SK-N-SH treated with all-trans-retinoic acid at 6 μM for 48 hours (cell line): ENCODE measurements at regions not wholly inside any gene's neighbourhood (a gene's known extent, or its start where the extent isn't known, plus 50 kb on each side); places are given as distances from the start of the nearest gene placed in this dataset.

Experiments used
- ATAC-seq: fragments of 200-7000 bp; cut with Tn5 transposase; 3 replicates; pipeline ENCODE4 v1.9.1; 2020; ENCODE audit warnings: mild to moderate bottlenecking, moderate library complexity
- ARNTL ChIP-seq: fragments of 450-650 bp; formaldehyde crosslinking; IDR thresholded peaks from 2 replicates; pipeline ENCODE4 v1.5.0; 2020; ENCODE audit warnings: low read depth, mild to moderate bottlenecking, moderate library complexity, borderline replicate concordance
- BACH2 ChIP-seq: fragments of 250-450 bp; sonication (Bioruptor Pico); IDR thresholded peaks from 2 replicates; pipeline ENCODE4 v1.9.0; 2021; ENCODE audit warnings: mild to moderate bottlenecking, borderline replicate concordance
- CSRNP3 ChIP-seq: fragments of 250-450 bp; sonication (Bioruptor Pico); IDR thresholded peaks from 2 replicates; pipeline ENCODE4 v1.5.1; 2021; ENCODE audit warnings: mild to moderate bottlenecking, moderate library complexity
- ESRRG ChIP-seq: fragments of 250-450 bp; sonication (Bioruptor Pico); IDR thresholded peaks from 2 replicates; pipeline ENCODE4 v1.6.1; 2021; ENCODE audit warnings: mild to moderate bottlenecking
- GLIS3 ChIP-seq: fragments of 250-450 bp; sonication (Bioruptor Pico); IDR thresholded peaks from 2 replicates; pipeline ENCODE4 v1.5.0; 2020; ENCODE audit warnings: mild to moderate bottlenecking, moderate library complexity
- OSR1 ChIP-seq: fragments of 250-450 bp; sonication (Bioruptor Pico); IDR thresholded peaks from 2 replicates; pipeline ENCODE4 v1.8.0; 2022; ENCODE audit warnings: moderate library complexity, mild to moderate bottlenecking, inconsistent platforms
- PATZ1 ChIP-seq: fragments of 250-450 bp; sonication (Bioruptor Pico); IDR thresholded peaks from 2 replicates; pipeline ENCODE4 v1.8.0; 2020; ENCODE audit warnings: mild to moderate bottlenecking, moderate library complexity, borderline replicate concordance
- PPARA ChIP-seq: fragments of 250-450 bp; sonication (Bioruptor Pico); IDR thresholded peaks from 2 replicates; pipeline ENCODE4 v1.5.0; 2020; ENCODE audit warnings: mild to moderate bottlenecking, borderline replicate concordance
- RARB ChIP-seq: fragments of 250-450 bp; sonication (Bioruptor Pico); IDR thresholded peaks from 2 replicates; pipeline ENCODE4 v1.8.0; 2021; ENCODE audit warnings: mild to moderate bottlenecking, moderate library complexity
- SNAI2 ChIP-seq: fragments of 250-450 bp; sonication (Bioruptor Pico); IDR thresholded peaks from 2 replicates; pipeline ENCODE4 v1.5.0; 2020; ENCODE audit warnings: mild to moderate bottlenecking, moderate library complexity
- TCF4 ChIP-seq: fragments of 250-450 bp; sonication (Bioruptor Pico); IDR thresholded peaks from 2 replicates; pipeline ENCODE4 v1.8.0; 2021; ENCODE audit warnings: mild to moderate bottlenecking, moderate library complexity, borderline replicate concordance
- TOX ChIP-seq: fragments of 250-450 bp; sonication (Bioruptor Pico); IDR thresholded peaks from 2 replicates; pipeline ENCODE4 v1.8.0; 2021; ENCODE audit warnings: mild to moderate bottlenecking, moderate library complexity, borderline replicate concordance
- ZFP3 ChIP-seq: fragments of 250-450 bp; sonication (Bioruptor Pico); IDR thresholded peaks from 2 replicates; pipeline ENCODE4 v1.5.0; 2020; ENCODE audit warnings: mild to moderate bottlenecking, moderate library complexity
- ZFP30 ChIP-seq: fragments of 450-650 bp; formaldehyde crosslinking; IDR thresholded peaks from 2 replicates; pipeline ENCODE4 v1.5.0; 2022; ENCODE audit warnings: mild to moderate bottlenecking, moderate library complexity
- ZNF565 ChIP-seq: fragments of 450-650 bp; formaldehyde crosslinking; conservative IDR thresholded peaks from 2 replicates; pipeline ENCODE4 v1.5.0; 2020; ENCODE audit warnings: low read depth, mild to moderate bottlenecking, moderate library complexity
- ZNF70 ChIP-seq: fragments of 450-650 bp; formaldehyde crosslinking; IDR thresholded peaks from 2 replicates; pipeline ENCODE4 v1.5.0; 2020; ENCODE audit warnings: mild to moderate bottlenecking, moderate library complexity
- ZNF8 ChIP-seq: fragments of 450-650 bp; formaldehyde crosslinking; IDR thresholded peaks from 2 replicates; pipeline ENCODE4 v1.5.0; 2020; ENCODE audit warnings: mild to moderate bottlenecking, moderate library complexity
- TF ChIP-seq, protein P1 (sequence below): fragments of 250-450 bp; sonication (Bioruptor Pico); IDR thresholded peaks from 2 replicates; pipeline ENCODE4 v1.5.1; 2020; ENCODE audit warnings: low read depth, mild to moderate bottlenecking, moderate library complexity
- TF ChIP-seq, protein P2 (sequence below): fragments of 250-450 bp; sonication (Bioruptor Pico); IDR thresholded peaks from 2 replicates; pipeline ENCODE4 v1.8.0; 2021; ENCODE audit warnings: low read depth, mild to moderate bottlenecking, moderate library complexity, borderline replicate concordance
- TF ChIP-seq, protein P3 (sequence below): fragments of 250-450 bp; sonication (Bioruptor Pico); IDR thresholded peaks from 2 replicates; pipeline ENCODE4 v1.5.0; 2020; ENCODE audit warnings: mild to moderate bottlenecking, moderate library complexity

- ATAC-seq = no peak
- no peak for TF ChIP-seq ZFP3 (CRISPR knock-in tag)
- TF ChIP-seq, protein P1, sequence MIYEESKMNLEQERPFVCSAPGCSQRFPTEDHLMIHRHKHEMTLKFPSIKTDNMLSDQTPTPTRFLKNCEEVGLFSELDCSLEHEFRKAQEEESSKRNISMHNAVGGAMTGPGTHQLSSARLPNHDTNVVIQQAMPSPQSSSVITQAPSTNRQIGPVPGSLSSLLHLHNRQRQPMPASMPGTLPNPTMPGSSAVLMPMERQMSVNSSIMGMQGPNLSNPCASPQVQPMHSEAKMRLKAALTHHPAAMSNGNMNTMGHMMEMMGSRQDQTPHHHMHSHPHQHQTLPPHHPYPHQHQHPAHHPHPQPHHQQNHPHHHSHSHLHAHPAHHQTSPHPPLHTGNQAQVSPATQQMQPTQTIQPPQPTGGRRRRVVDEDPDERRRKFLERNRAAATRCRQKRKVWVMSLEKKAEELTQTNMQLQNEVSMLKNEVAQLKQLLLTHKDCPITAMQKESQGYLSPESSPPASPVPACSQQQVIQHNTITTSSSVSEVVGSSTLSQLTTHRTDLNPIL (CRISPR knock-in tag) = no peak
- no peak for TF ChIP-seq CSRNP3
- TF ChIP-seq SNAI2 = no peak
- TF ChIP-seq, protein P2, sequence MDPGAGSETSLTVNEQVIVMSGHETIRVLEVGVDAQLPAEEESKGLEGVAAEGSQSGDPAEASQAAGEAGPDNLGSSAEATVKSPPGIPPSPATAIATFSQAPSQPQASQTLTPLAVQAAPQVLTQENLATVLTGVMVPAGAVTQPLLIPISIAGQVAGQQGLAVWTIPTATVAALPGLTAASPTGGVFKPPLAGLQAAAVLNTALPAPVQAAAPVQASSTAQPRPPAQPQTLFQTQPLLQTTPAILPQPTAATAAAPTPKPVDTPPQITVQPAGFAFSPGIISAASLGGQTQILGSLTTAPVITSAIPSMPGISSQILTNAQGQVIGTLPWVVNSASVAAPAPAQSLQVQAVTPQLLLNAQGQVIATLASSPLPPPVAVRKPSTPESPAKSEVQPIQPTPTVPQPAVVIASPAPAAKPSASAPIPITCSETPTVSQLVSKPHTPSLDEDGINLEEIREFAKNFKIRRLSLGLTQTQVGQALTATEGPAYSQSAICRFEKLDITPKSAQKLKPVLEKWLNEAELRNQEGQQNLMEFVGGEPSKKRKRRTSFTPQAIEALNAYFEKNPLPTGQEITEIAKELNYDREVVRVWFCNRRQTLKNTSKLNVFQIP (CRISPR knock-in tag) = no peak
- TF ChIP-seq ZNF70 = no peak
- TF ChIP-seq ESRRG (CRISPR knock-in tag) = no peak
- TF ChIP-seq ZFP30 (CRISPR knock-in tag) = no peak
- no peak for TF ChIP-seq GLIS3 (CRISPR knock-in tag)
- no peak for TF ChIP-seq TCF4 (CRISPR knock-in tag)
- TF ChIP-seq, protein P3, sequence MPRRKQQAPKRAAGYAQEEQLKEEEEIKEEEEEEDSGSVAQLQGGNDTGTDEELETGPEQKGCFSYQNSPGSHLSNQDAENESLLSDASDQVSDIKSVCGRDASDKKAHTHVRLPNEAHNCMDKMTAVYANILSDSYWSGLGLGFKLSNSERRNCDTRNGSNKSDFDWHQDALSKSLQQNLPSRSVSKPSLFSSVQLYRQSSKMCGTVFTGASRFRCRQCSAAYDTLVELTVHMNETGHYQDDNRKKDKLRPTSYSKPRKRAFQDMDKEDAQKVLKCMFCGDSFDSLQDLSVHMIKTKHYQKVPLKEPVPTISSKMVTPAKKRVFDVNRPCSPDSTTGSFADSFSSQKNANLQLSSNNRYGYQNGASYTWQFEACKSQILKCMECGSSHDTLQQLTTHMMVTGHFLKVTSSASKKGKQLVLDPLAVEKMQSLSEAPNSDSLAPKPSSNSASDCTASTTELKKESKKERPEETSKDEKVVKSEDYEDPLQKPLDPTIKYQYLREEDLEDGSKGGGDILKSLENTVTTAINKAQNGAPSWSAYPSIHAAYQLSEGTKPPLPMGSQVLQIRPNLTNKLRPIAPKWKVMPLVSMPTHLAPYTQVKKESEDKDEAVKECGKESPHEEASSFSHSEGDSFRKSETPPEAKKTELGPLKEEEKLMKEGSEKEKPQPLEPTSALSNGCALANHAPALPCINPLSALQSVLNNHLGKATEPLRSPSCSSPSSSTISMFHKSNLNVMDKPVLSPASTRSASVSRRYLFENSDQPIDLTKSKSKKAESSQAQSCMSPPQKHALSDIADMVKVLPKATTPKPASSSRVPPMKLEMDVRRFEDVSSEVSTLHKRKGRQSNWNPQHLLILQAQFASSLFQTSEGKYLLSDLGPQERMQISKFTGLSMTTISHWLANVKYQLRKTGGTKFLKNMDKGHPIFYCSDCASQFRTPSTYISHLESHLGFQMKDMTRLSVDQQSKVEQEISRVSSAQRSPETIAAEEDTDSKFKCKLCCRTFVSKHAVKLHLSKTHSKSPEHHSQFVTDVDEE (CRISPR knock-in tag) = no peak
- TF ChIP-seq PPARA (CRISPR knock-in tag) = no peak
- TF ChIP-seq ARNTL = no peak
- no peak for TF ChIP-seq PATZ1 (CRISPR knock-in tag)
- TF ChIP-seq ZNF565 (CRISPR knock-in tag) = no peak
- no peak for TF ChIP-seq BACH2 (CRISPR knock-in tag)
These were observed 54.4 kb upstream of the CELF4 start for GRCh38 chr18:37619964-37620363.

- no peak for TF ChIP-seq ZNF70
- TF ChIP-seq BACH2 (CRISPR knock-in tag) = no peak
- TF ChIP-seq, protein P1 (CRISPR knock-in tag) = no peak
- TF ChIP-seq ZFP30 (CRISPR knock-in tag) = no peak
- TF ChIP-seq TOX (CRISPR knock-in tag) = no peak
- TF ChIP-seq, protein P3 (CRISPR knock-in tag) = no peak
- no peak for TF ChIP-seq TCF4 (CRISPR knock-in tag)
- no peak for TF ChIP-seq OSR1 (CRISPR knock-in tag)
- no peak for TF ChIP-seq ZNF565 (CRISPR knock-in tag)
- TF ChIP-seq SNAI2 = no peak
- no peak for TF ChIP-seq ESRRG (CRISPR knock-in tag)
- no peak for TF ChIP-seq GLIS3 (CRISPR knock-in tag)
- TF ChIP-seq ZFP3 (CRISPR knock-in tag) = no peak
- no peak for TF ChIP-seq PATZ1 (CRISPR knock-in tag)
- no peak for TF ChIP-seq ZNF8 (CRISPR knock-in tag)
- TF ChIP-seq CSRNP3 = no peak
- TF ChIP-seq RARB = no peak
- TF ChIP-seq, all 23 proteins: peak for 0
- ATAC-seq = no peak
These were observed 52.0 kb upstream of the CELF4 start for GRCh38 chr18:37617623-37618022.
